GM13976 (cell line): ENCODE measurements at regions not wholly inside any gene's neighbourhood (a gene's known extent, or its start where the extent isn't known, plus 50 kb on each side); places are given as distances from the start of the nearest gene placed in this dataset.

Source experiments
- DNase-seq: peaks from one replicate; pipeline ENCODE4 v3.0.0; 2012; ENCODE audit warnings: low spot score
- in situ Hi-C: fragments of 300-500 bp; cut with MboI; formaldehyde crosslinking; loops from one replicate; pipeline ENCODE4 v1.12.0; 2022; ENCODE audit warnings: low sequenced_read_pairs, mixed read lengths, inconsistent platforms; ENCODE audit not compliant: unreplicated experiment
- TF ChIP-seq, protein P1 (sequence below): IDR thresholded peaks from 2 replicates; pipeline ENCODE4 v1.5.1; 2012; ENCODE audit warnings: borderline replicate concordance, mild to moderate bottlenecking; ENCODE audit not compliant: insufficient read depth; ENCODE audit errors: extremely low read depth, missing control alignments, control extremely low read depth

DNA sequence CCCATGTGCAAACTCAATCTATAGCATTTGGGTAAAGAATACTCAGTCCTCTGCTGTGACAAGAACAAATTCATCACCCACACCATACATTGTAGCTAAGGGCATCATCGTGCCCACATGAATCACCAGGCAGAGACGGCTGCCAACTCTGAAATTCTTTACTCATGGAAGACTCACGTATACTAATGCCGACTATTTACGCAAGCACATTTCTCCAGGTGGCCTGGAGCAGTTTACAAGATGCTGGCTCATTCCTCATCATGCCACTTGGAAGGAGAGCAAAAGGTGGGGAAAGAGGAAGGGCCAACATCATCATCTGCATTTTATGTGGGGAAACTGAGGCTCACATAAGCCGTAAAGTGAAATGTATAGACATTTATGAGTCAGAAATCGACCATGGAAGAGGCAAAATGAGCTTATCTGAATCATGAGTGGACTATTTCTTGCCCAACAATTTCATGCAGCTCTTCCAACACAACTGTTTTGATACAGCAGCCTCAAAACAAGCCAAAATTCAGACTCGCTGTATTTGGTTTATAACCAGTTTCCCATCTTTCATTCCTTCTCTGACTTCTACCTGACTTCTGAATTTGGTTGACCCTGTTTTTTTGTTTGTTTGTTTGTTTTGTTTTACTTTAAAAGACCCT is 213.9 kb upstream of the SERP2 start:
- TF ChIP-seq, protein P1, sequence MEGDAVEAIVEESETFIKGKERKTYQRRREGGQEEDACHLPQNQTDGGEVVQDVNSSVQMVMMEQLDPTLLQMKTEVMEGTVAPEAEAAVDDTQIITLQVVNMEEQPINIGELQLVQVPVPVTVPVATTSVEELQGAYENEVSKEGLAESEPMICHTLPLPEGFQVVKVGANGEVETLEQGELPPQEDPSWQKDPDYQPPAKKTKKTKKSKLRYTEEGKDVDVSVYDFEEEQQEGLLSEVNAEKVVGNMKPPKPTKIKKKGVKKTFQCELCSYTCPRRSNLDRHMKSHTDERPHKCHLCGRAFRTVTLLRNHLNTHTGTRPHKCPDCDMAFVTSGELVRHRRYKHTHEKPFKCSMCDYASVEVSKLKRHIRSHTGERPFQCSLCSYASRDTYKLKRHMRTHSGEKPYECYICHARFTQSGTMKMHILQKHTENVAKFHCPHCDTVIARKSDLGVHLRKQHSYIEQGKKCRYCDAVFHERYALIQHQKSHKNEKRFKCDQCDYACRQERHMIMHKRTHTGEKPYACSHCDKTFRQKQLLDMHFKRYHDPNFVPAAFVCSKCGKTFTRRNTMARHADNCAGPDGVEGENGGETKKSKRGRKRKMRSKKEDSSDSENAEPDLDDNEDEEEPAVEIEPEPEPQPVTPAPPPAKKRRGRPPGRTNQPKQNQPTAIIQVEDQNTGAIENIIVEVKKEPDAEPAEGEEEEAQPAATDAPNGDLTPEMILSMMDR, result no peak
- DNase-seq, result no peak
- in situ Hi-C loops, result no loop called here

DNA sequence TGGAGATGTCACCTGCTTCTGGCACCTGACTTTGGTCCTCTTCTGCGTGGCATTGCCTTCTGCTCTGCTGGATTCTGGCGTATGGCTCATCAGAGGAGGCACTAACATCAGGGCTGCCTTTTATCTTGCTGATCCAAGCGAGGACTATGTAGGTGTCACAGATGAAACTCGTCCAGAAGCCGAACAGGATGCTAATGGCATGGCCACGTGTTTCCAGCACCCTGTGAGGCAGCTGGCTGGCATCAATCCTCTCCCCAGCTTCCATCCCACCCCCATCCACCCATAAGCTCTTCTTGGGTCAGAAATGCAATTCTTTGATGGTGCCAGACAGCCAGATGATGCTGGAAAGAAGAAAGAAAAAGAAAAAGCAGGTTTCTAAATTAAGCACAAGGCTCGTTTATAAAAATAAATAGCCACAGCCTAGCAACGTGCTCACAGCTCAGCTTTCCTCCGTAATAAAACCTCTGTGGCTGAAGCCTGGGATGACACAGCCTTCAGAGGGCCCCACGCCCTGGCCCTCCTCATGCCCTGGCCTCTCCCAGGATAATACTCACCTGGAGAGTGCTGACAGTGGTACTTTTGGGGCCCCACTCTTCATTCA is 212.9 kb upstream of the SERP2 start:
- in situ Hi-C loops, result no loop called here
- TF ChIP-seq, protein P1, result no peak
- DNase-seq, result no peak

DNA sequence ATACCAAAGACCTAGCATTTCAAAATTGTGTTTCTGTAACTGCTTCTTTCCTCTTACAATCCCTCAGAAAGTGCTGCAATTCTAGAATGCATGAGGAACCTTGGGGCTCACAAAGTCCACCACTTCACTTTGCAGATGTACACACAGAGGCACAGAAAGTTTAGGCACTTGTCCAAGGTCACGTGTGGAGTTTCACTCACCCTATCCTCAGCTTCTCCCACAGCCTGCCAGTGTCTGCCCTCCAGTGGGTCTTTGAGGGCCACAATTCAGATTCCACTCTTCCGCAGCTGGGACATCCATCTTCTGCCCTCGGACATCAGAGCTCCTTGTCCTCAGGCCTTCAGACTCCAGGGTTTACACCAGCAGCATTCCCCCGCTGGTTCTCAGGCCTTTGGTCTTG is 210.5 kb upstream of the SERP2 start:
- in situ Hi-C loops, result no loop called here
- TF ChIP-seq, protein P1, result no peak
- no peak for DNase-seq

DNA sequence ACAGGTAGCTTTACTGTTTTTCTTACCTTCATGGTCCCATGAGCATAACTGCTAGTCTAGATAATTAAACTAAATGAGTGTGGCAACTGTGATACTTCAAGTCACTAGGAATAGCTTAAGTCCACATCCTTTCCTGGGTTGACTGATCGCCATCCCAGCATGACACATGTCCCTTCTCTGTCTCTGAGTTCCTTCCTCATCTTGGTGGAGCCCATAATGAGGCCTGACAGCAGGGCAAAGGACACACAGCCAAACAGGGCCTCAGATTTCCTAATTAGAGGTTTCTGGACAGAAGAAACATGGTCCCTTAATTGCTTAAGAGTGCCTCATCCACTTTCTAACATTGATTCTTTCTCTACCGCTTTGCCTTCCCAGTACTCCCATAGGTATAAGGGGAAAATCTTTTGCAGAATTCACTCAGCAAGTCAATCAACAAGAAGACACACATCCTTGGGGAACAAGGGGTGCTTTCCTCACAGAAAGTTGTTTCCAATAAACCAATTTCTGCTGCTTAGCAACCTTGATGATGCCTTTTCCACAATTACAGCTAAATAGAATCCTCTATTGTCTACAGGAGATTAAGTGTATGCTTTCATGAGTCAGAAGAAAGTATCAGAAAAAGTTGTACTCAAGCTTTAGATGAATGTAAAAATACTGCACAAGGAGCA is 208.3 kb upstream of the SERP2 start:
- TF ChIP-seq, protein P1, result no peak
- DNase-seq, result no peak
- in situ Hi-C loops, result no loop called here

DNA sequence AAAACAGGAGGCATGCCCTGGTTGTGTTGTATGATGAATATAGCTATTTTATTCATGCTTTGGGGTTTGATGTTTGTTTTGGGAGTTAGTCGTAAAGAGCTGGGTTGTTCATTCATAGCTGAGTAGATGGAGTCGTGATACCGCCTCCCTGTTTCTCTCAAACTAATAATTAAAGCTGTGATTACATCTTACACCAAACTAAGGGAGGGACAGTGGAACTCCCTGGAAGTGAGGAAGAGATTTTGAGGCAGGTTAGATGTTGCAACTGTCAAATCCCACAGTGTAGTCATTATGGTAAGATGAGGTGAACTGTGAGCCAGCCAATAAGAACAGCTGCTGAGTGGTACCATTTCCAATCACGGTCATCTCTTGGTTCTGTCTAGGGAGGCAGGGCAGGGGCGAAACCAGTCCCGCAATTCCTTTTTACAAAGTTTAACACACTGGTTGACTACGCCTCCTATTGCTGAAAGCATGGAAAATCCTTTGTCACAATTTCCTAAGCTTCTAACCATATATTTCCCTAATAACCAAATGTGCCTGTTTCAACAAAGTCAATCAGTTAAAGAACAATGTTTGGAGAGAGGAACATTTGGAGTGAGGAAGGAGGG is 207.6 kb upstream of the SERP2 start:
- TF ChIP-seq, protein P1, result no peak
- no peak for DNase-seq
- in situ Hi-C loops, result no loop called here

DNA sequence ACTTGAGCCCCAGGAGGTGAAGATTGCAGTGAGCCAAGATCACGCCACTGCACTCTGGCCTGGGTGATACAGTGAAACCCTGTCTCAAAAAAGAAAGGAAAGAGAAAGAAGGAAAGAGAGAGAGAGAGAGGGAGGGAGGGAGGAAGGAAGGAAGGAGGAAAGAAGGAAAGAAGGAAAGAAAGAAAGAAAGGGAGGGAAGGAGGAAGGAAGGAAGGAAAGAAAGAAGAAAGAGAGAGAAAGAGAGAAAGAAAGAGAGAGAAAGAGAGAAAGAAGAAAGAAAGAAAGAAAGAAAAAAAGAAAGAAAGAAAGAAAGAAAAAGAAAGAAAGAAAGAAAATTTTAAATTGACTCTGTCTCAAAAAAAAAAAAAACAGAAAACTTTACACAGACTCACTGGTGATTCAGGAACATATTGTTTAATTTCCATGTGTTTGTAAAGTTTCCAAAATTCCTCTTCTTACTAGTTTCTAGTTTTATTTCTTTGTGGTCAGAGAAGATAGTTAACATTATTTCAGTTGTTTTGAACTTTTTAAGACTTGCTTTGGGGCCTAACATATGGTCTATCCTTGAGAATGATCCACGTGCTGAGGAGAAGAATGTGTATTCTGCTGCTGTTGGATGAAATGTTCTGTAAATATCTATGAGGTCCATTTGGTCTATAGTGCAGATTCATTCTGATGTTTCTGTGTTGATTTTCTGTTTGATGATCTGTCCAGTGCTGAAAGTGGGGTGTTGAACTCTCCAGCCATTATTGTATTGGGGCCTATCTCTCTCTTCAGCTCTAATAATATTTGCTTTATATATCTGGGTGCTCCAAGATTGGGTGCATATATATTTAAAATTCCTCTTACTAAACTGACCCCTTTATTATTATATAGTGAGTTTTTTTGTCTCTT is 204.4 kb upstream of the SERP2 start:
- in situ Hi-C loops, result no loop called here
- DNase-seq, result no peak
- TF ChIP-seq, protein P1, result no peak
